MM.1S (cell line): ENCODE measurements at regions not wholly inside any gene's neighbourhood (a gene's known extent, or its start where the extent isn't known, plus 50 kb on each side); places are given as distances from the start of the nearest gene placed in this dataset.

ENCODE experiments used
- DNase-seq: peaks from one replicate; pipeline ENCODE4 v3.0.0-alpha.2; 2015
- H2AFZ ChIP-seq: fragments of 300-600 bp; sonication (generic); 2 replicates; pipeline ENCODE4 v1.6.0; 2016; ENCODE audit warnings: antibody characterized with exemption, low read length
- H3F3A ChIP-seq: fragments of 300-600 bp; sonication (generic); 2 replicates; pipeline ENCODE4 v1.6.1; 2016; ENCODE audit warnings: mild to moderate bottlenecking, antibody characterized with exemption, low read length, moderate library complexity, mixed read lengths; ENCODE audit not compliant: insufficient read depth
- H3K27ac ChIP-seq: fragments of 300-600 bp; sonication (generic); 2 replicates; pipeline ENCODE4 v1.5.1; 2016; ENCODE audit warnings: mild to moderate bottlenecking, low read length
- H3K27me3 ChIP-seq: fragments of 300-600 bp; sonication (generic); replicated peaks from 2 replicates; pipeline ENCODE4 v1.6.0; 2016; ENCODE audit warnings: low read length; ENCODE audit not compliant: insufficient read depth
- H3K36me3 ChIP-seq: fragments of 300-600 bp; sonication (generic); replicated peaks from 2 replicates; pipeline ENCODE4 v1.6.1; 2016; ENCODE audit warnings: mild to moderate bottlenecking, low read length, mixed read lengths; ENCODE audit not compliant: insufficient read depth
- H3K4me1 ChIP-seq: fragments of 300-600 bp; sonication (generic); 2 replicates; pipeline ENCODE4 v1.6.1; 2016; ENCODE audit warnings: low read length, mixed read lengths
- H3K4me2 ChIP-seq: fragments of 300-600 bp; sonication (generic); 2 replicates; pipeline ENCODE4 v1.6.0; 2016; ENCODE audit warnings: low read depth, low read length
- H3K4me3 ChIP-seq: fragments of 300-600 bp; sonication (generic); 2 replicates; pipeline ENCODE4 v1.5.1; 2016; ENCODE audit warnings: low read length, mixed read lengths
- H3K79me2 ChIP-seq: fragments of 300-600 bp; sonication (generic); 2 replicates; pipeline ENCODE4 v1.6.1; 2016; ENCODE audit warnings: mixed run types, low read length, mixed read lengths
- H3K9ac ChIP-seq: fragments of 300-600 bp; sonication (generic); 2 replicates; pipeline ENCODE4 v1.6.1; 2016; ENCODE audit warnings: low read length, mixed read lengths
- H3K9me2 ChIP-seq: fragments of 300-600 bp; sonication (generic); replicated peaks from 2 replicates; pipeline ENCODE4 v1.6.1; 2016; ENCODE audit warnings: mild to moderate bottlenecking, low read length, mixed read lengths; ENCODE audit not compliant: insufficient read depth
- H3K9me3 ChIP-seq: fragments of 300-600 bp; sonication (generic); replicated peaks from 2 replicates; pipeline ENCODE4 v1.6.1; 2016; ENCODE audit warnings: mild to moderate bottlenecking, low read length, mixed read lengths; ENCODE audit not compliant: insufficient read depth
- H4K20me1 ChIP-seq: fragments of 300-600 bp; sonication (generic); 2 replicates; pipeline ENCODE4 v1.6.1; 2016; ENCODE audit warnings: mild to moderate bottlenecking, low read length, moderate library complexity, mixed read lengths; ENCODE audit not compliant: insufficient read depth
- EZH2 ChIP-seq: fragments of 300-600 bp; sonication (generic); optimal IDR thresholded peaks from 2 replicates; pipeline ENCODE3; 2017; ENCODE audit warnings: low read depth, mild to moderate bottlenecking, antibody characterized with exemption, low read length, mixed read lengths
- EZH2phosphoT487 ChIP-seq: fragments of 300-600 bp; sonication (generic); IDR thresholded peaks from 2 replicates; pipeline ENCODE4 v1.6.1; 2018; ENCODE audit warnings: antibody characterized with exemption, low read length
- TF ChIP-seq, protein P1 (sequence below): fragments of 300-600 bp; sonication (generic); IDR thresholded peaks from 2 replicates; pipeline ENCODE4 v1.5.1; 2016; ENCODE audit warnings: antibody characterized with exemption, low read length, mixed read lengths

DNA sequence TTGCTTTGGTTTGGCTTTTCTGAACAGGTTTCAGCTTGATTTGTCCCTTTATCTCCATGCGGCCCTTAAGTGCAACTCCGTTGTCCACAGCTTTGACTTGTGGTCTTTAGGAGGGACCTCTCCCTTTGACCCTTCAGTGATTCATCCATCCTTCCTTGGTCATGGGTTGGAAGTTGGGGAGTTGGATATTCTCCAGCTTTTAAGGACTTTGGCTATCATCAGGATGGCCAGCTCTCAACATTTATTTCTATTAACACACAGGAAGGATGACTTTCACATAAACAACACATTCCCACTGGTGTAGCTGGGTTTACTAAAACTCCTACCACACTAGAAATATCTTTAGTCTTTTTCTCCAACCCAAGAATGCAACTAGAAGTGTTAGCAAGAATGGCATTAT lies 50.9 kb upstream of the E2F7 start:
- Histone ChIP-seq H3K9me3 (no peaks in the 10 kb centered on the region), H3K4me1 (no peaks in the 10 kb centered on the region), H2AFZ (no peak overlapping the region), H3K27me3 (no peaks in the 10 kb centered on the region), H3K9me2 (no peaks in the 10 kb centered on the region), H4K20me1 (no peaks in the 10 kb centered on the region), H3K4me3 (no peak overlapping the region), H3K36me3 (no peaks in the 10 kb centered on the region), H3F3A (no peaks in the 10 kb centered on the region), H3K79me2 (no peaks in the 10 kb centered on the region), H3K9ac (no peak overlapping the region), H3K27ac (no peak overlapping the region), H3K4me2 (no peak overlapping the region)
- TF ChIP-seq EZH2phosphoT487, result no peak
- TF ChIP-seq, protein P1, sequence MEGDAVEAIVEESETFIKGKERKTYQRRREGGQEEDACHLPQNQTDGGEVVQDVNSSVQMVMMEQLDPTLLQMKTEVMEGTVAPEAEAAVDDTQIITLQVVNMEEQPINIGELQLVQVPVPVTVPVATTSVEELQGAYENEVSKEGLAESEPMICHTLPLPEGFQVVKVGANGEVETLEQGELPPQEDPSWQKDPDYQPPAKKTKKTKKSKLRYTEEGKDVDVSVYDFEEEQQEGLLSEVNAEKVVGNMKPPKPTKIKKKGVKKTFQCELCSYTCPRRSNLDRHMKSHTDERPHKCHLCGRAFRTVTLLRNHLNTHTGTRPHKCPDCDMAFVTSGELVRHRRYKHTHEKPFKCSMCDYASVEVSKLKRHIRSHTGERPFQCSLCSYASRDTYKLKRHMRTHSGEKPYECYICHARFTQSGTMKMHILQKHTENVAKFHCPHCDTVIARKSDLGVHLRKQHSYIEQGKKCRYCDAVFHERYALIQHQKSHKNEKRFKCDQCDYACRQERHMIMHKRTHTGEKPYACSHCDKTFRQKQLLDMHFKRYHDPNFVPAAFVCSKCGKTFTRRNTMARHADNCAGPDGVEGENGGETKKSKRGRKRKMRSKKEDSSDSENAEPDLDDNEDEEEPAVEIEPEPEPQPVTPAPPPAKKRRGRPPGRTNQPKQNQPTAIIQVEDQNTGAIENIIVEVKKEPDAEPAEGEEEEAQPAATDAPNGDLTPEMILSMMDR, result no peak
- TF ChIP-seq EZH2, result no peak
- DNase-seq, result no peak

DNA sequence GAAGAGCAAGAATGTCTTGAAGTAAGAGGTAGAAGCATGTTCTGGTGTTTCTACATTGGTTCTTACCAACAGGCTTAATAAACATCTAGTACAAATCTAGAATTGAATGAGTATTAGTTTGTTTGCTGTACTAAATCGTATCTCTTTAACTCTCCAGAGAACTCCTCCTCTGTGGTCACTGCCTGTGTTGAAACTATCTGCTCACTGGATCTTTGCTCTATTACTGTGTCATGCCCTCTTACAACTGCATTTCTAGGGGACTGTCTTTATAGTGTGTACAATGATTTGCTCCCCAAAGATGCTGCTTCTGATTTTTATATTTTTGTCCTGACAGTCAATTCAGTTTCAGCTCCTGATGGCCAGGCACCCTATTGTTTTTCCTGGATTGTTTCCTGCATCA lies 50.1 kb upstream of the E2F7 start:
- H2AFZ ChIP-seq, result no peak overlapping the region
- H3K9me3 ChIP-seq, result no peaks in the 10 kb centered on the region

More for the DNA sequence above, 50.1 kb upstream of the E2F7 start:
- H3K9me2 ChIP-seq, result no peaks in the 10 kb centered on the region
- H3F3A ChIP-seq, result no peaks in the 10 kb centered on the region
- DNase-seq, result no peak
- H3K27ac ChIP-seq, result no peak overlapping the region
- H4K20me1 ChIP-seq, result no peaks in the 10 kb centered on the region
- H3K4me2 ChIP-seq, result no peak overlapping the region
- H3K9ac ChIP-seq, result no peak overlapping the region
- H3K79me2 ChIP-seq, result no peaks in the 10 kb centered on the region
- no peaks in the 10 kb centered on the region for H3K36me3 ChIP-seq
- H3K4me1 ChIP-seq, result no peaks in the 10 kb centered on the region
- H3K27me3 ChIP-seq, result no peaks in the 10 kb centered on the region
- no peak overlapping the region for H3K4me3 ChIP-seq
- TF ChIP-seq EZH2 (no peak), EZH2phosphoT487 (no peak)
- TF ChIP-seq, protein P1, result no peak
